Immature natural killer cell (primary cell): ENCODE measurements at regions not wholly inside any gene's neighbourhood (a gene's known extent, or its start where the extent isn't known, plus 50 kb on each side); places are given as distances from the start of the nearest gene placed in this dataset.
"Not testable (repeated sequence)": the region's sequence is repeated elsewhere in the genome, so short reads cannot be mapped to it uniquely, and the experiment has no call there.

Source experiments
- DNase-seq, 3 donors: peaks; one replicate each; pipeline ENCODE4 v3.0.0; 2022; ENCODE audit warnings: mixed read lengths in 1 of 3
- H3K27ac Mint-ChIP-seq, 6 donors: one replicate each; pipeline ENCODE4 v1.8.0; 2020; ENCODE audit warnings: mixed read lengths in 6 of 6, mild to moderate bottlenecking in 5 of 6, inconsistent platforms in 4 of 6, moderate library complexity in 3 of 6
- H3K27me3 Mint-ChIP-seq, 3 donors: one replicate each; pipeline ENCODE4 v1.8.0; 2020 to 2021; ENCODE audit warnings: low read depth in 3 of 3, mild to moderate bottlenecking in 3 of 3, mixed read lengths in 3 of 3, moderate library complexity in 3 of 3, inconsistent platforms in 1 of 3
- H3K36me3 Mint-ChIP-seq, 3 donors: one replicate each; pipeline ENCODE4 v1.8.0; 2020; ENCODE audit warnings: mixed read lengths in 3 of 3, inconsistent platforms in 2 of 3, mild to moderate bottlenecking in 2 of 3
- H3K4me1 Mint-ChIP-seq, 2 donors: one replicate each; pipeline ENCODE4 v1.8.0; 2020; ENCODE audit warnings: inconsistent platforms in 2 of 2, mild to moderate bottlenecking in 2 of 2, mixed read lengths in 2 of 2, moderate library complexity in 1 of 2
- H3K4me3 Mint-ChIP-seq, 5 donors: one replicate each; pipeline ENCODE4 v1.8.0; 2020; ENCODE audit warnings: mild to moderate bottlenecking in 5 of 5, mixed read lengths in 5 of 5, inconsistent platforms in 3 of 5, moderate library complexity in 3 of 5
- H3K9me3 Mint-ChIP-seq, 6 donors: one replicate each; pipeline ENCODE4 v1.8.0; 2020; ENCODE audit warnings: mild to moderate bottlenecking in 6 of 6, mixed read lengths in 6 of 6, inconsistent platforms in 4 of 6, moderate library complexity in 3 of 6

DNA sequence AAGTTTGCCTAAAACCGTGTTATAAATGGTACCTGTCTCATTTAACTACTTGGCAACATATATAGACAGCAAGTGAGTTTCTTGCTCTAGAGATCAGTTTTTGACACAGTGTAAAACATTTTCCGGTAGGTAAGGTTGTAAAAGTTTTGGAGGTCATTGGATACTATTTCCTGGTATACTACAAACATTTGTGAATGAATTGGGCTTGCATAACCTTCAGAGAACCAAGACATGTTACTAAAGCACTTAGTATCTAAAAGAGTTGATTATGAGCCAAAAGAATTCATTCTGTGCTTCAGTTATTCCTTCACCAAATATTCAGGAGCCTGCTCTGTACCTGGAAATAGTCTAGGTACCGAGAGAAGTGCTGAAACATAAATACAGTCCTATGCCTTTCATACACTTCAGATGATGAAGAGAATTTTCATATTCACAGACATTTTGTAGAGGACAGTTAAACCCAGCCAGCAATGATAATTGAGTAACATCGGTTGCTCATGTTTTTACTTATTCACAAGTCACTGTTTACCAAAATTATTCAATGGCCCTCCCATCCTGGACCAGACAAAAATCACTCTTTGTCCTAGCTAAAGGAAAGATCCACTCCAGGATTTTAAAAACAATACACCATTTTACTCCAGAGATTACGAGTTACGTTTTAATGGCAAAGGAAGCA, 319.4 kb upstream of the RBMS1 start:
- H3K4me3 Mint-ChIP-seq = no peak overlapping the region
- peaks cover 0 to 9% (median 0%) of the 10 kb centered on the region in 3 donors for H3K27me3 Mint-ChIP-seq
- H3K4me1 Mint-ChIP-seq = no peaks in the 10 kb centered on the region
- no peaks in the 10 kb centered on the region for H3K36me3 Mint-ChIP-seq
- peaks cover 0 to 2% (median 0%) of the 10 kb centered on the region in 6 donors for H3K9me3 Mint-ChIP-seq
- no peak for DNase-seq
- no peak overlapping the region for H3K27ac Mint-ChIP-seq

DNA sequence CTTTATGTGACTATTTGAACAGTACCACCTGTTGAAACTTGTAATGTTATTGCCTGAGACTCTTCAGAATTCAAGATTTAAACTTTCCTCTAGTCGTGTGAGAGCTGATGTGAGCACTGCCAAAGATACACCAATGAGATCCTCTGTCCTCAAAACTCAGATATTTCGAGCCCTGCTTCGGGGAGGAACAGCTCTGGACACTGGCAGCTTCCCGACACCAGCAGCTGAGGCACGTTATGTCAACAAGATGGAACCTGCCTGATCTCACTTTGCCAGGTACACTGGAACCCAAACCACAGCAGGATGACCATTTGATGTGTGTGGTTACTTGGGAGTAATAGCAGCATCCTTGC, 319.9 kb upstream of the RBMS1 start:
- no peak for DNase-seq
- Mint-ChIP-seq H3K36me3 (no peaks in the 10 kb centered on the region), H3K9me3 (peaks cover 0 to 2% (median 0%) of the 10 kb centered on the region in 6 donors), H3K4me1 (no peaks in the 10 kb centered on the region), H3K27me3 (peaks cover 0 to 9% (median 0%) of the 10 kb centered on the region in 3 donors), H3K4me3 (no peak overlapping the region), H3K27ac (no peak overlapping the region)

DNA sequence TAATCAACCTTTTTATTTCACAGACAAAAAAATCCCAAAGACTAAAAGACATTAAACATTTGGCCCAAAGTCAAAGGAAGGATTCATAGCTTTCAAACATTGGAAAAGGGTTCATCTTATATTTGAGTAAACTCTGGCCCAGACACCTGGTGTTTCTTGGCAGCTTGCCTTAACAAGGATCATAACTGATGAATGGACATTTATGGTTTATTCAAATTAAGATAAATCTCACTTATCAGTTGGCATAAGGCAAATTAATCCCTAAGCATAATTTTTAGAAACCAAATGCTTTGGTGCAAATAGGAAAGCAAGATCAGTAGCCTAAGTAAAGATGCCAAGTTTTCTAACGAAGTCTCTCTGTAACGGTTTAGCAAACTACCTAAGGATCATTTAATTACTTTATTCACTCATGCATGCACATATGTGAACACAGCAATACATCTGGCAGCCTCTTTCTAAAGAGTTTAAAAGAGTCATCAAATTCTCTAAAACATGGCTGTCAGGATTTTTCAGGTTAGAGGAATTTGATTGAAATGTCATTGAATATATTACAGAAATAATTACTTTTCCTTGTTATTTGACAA, 323.4 kb upstream of the RBMS1 start:
- peaks cover 0 to 2% (median 0%) of the 10 kb centered on the region in 6 donors for H3K9me3 Mint-ChIP-seq
- no peak for DNase-seq
- no peak overlapping the region for H3K4me3 Mint-ChIP-seq
- no peak overlapping the region for H3K27ac Mint-ChIP-seq
- peaks cover 0 to 7% (median 0%) of the 10 kb centered on the region in 3 donors for H3K27me3 Mint-ChIP-seq
- no peaks in the 10 kb centered on the region for H3K4me1 Mint-ChIP-seq
- no peaks in the 10 kb centered on the region for H3K36me3 Mint-ChIP-seq

DNA sequence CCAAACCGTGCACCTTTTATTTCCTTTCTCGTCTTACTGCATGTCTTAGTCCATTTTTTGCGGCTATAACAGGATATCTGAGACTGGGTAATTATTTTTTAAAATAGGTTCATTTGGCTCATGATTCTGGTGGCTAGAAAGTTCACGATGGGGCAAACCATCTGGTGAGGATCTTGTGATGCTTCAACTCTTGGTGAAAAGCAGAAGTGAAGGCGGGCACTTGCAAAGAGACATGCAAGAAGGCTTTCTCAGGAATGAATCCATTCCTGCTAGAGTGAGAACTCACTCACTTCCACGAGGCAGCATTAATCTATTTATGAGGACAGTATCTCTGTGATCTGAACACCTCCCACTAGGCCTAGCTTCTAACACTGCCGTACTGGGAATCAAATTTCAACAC, 327.1 kb upstream of the RBMS1 start:
- DNase-seq = no peak
- Mint-ChIP-seq H3K36me3 (peaks cover 0 to 7% (median 5%) of the 10 kb centered on the region in 3 donors), H3K9me3 (peaks cover 12 to 23% (median 17%) of the 10 kb centered on the region in 6 donors), H3K4me3 (no peak overlapping the region), H3K4me1 (no peaks in the 10 kb centered on the region), H3K27ac (no peak overlapping the region), H3K27me3 (peaks cover 3 to 10% (median 6%) of the 10 kb centered on the region in 3 donors)

DNA sequence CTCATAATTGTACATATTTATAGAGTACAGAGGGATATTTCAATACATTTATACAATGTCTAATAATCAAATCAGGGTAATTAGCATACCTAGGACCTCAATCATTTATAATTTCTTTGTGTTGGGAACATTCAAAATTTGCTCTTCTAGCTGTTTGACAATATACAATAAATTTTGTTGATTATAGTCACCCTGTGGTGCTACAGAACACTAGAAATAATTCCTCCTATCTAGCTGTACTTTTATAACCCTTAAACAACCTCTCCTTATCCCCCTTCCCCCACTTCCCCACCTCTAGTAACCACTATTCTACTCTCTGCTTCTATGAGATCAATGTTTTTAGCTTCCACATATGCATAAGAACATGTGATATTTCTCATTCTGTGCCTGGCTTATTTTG, 328.4 kb upstream of the RBMS1 start:
- H3K27ac Mint-ChIP-seq = no peak overlapping the region
- H3K4me1 Mint-ChIP-seq = no peaks in the 10 kb centered on the region
- H3K36me3 Mint-ChIP-seq = peaks cover 0 to 7% (median 5%) of the 10 kb centered on the region in 3 donors
- peaks cover 3 to 12% (median 6%) of the 10 kb centered on the region in 3 donors for H3K27me3 Mint-ChIP-seq
- peaks cover 19 to 30% (median 24%) of the 10 kb centered on the region in 6 donors for H3K9me3 Mint-ChIP-seq
- H3K4me3 Mint-ChIP-seq = no peak overlapping the region
- DNase-seq = no peak

DNA sequence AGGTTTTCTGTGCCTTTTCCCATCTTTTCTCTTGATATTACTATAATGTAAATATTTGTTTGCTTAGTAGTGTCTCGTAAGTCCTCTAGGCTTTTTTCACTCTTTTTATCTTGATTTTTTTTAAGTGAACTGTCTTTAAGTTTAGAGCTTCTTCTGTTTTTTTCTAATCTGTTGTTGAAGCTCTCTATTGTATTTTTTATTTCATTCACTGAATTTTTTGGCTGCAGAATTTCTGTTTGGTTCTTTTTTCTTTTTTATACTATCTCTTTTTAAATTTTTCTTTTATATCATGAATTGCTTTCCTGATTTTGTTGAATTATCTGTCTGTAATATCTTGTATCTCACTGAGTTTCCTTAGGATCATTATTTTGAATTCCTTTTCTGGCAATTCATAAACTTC, 331.8 kb upstream of the RBMS1 start:
- Mint-ChIP-seq H3K27me3 (peaks cover 3 to 12% (median 6%) of the 10 kb centered on the region in 3 donors), H3K9me3 (peaks cover 19 to 36% (median 26%) of the 10 kb centered on the region in 6 donors), H3K27ac (no peak overlapping the region), H3K36me3 (peaks cover 0 to 7% (median 5%) of the 10 kb centered on the region in 3 donors), H3K4me3 (no peak overlapping the region), H3K4me1 (no peaks in the 10 kb centered on the region)
- no peak for DNase-seq

DNA sequence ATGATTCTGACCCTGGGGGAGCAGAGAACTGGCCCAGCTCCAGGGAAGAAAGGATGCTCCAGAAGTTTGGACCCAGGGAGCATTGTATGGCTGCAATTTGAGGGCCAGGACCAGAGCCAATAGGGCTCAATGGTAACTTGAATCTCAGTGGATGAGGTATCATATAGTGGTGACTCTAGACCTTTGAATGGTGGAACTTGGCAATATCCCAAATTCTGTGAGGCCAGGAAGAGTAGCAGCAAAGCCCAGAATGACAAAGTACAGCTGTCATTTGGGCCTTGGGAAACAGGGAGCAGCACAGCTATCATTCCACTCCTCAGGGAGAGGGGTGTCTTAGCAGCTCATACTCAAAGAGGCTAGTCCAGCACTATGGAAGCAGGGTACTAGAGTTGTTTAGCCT, 332.9 kb upstream of the RBMS1 start:
- DNase-seq = no peak
- no peak overlapping the region for H3K27ac Mint-ChIP-seq
- peaks cover 19 to 36% (median 27%) of the 10 kb centered on the region in 6 donors for H3K9me3 Mint-ChIP-seq
- H3K4me3 Mint-ChIP-seq = no peak overlapping the region
- no peaks in the 10 kb centered on the region for H3K4me1 Mint-ChIP-seq
- peaks cover 0 to 7% (median 5%) of the 10 kb centered on the region in 3 donors for H3K36me3 Mint-ChIP-seq
- peaks cover 6 to 12% (median 6%) of the 10 kb centered on the region in 3 donors for H3K27me3 Mint-ChIP-seq

DNA sequence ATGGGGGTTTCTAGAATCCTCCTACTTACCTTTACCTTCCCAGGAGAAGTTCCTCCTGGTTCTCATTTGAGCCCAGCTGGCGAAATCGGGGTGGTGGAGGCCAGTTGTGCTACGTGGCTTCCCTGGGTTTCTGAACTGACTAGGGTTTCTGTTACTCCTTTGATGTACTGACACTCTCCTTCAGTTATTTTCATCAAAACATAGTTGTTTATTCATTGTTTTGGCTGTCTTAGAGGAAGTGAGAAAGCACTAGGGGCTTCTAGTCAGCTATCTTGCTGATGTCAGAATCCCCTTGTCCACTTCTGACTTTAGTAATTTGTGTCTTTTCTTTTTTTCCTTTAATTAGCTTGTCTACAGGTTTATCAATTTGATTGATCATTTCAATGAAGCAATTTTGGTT, 332.2 kb upstream of the TANK start:
- Mint-ChIP-seq H3K9me3 (peaks cover 17 to 32% (median 25%) of the 10 kb centered on the region in 6 donors), H3K36me3 (peaks cover 0 to 7% (median 5%) of the 10 kb centered on the region in 3 donors), H3K27ac (no peak overlapping the region), H3K4me1 (no peaks in the 10 kb centered on the region), H3K4me3 (no peak overlapping the region), H3K27me3 (peaks cover 4 to 14% (median 6%) of the 10 kb centered on the region in 3 donors)
- DNase-seq = no peak

DNA sequence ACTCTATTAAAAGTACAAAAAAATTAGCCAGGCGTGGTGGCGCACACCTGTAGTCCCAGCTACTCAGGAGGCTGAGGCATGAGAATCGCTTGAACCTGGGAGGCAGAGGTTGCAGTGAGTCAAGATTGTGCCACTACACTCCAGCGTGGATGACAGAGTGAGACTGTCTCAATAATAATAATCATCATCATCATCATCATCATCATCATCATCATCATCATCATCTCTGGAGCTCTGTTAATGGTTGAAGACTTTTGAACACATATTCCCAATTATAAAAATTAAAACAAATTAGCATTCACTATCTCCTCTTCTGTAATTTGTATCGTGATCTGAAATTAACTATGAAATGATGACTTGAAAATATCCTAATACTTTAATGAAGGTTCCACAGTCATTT, 327.8 kb upstream of the TANK start:
- not testable (repeated sequence) for H3K27ac Mint-ChIP-seq, H3K4me1 Mint-ChIP-seq, H3K27me3 Mint-ChIP-seq, H3K9me3 Mint-ChIP-seq, H3K4me3 Mint-ChIP-seq, H3K36me3 Mint-ChIP-seq, DNase-seq

DNA sequence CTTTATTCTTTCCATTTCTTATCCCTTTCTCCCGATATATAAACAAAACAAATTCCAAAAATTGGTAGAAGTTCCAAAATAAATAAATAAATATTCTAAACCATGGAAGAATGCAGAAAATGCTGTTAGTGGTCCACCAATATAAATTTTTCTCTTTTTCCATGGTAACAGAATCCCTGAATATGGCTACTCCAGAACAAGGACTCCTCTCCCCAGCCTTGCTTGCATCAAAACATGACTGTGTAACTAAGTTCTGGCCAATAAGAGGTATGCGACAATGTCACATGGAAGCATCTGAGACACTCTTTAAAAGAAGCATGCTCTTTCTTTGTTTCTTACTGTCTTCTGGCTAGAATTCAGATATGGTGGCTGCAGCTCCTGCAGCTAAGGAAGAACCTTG, 325.1 kb upstream of the TANK start:
- no peak for DNase-seq
- Mint-ChIP-seq H3K4me3 (no peak overlapping the region), H3K4me1 (no peaks in the 10 kb centered on the region), H3K36me3 (no peaks in the 10 kb centered on the region), H3K27ac (no peak overlapping the region), H3K9me3 (peaks cover 0 to 5% (median 0%) of the 10 kb centered on the region in 6 donors), H3K27me3 (peaks cover 3 to 5% (median 4%) of the 10 kb centered on the region in 3 donors)

DNA sequence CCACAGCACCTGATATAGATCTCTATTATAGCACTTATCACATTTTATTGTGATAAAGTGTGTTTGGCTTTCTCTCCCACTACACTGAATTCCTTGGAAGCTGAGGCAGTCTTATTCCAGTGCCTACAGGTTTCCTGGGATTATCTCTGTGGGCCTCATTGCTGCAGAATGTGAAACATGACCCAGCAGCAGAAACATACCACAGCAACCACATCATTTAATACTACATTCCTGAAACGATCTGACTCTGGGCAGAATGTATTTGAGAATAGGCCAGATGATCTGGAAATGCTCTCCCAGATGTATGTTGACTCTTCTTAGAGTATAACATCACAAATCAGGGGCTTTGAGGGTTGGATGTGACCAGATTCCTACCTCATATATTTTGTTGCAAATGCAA, 323.5 kb upstream of the TANK start:
- H3K36me3 Mint-ChIP-seq = no peaks in the 10 kb centered on the region
- peaks cover 0 to 9% (median under 1%) of the 10 kb centered on the region in 6 donors for H3K9me3 Mint-ChIP-seq

DNA sequence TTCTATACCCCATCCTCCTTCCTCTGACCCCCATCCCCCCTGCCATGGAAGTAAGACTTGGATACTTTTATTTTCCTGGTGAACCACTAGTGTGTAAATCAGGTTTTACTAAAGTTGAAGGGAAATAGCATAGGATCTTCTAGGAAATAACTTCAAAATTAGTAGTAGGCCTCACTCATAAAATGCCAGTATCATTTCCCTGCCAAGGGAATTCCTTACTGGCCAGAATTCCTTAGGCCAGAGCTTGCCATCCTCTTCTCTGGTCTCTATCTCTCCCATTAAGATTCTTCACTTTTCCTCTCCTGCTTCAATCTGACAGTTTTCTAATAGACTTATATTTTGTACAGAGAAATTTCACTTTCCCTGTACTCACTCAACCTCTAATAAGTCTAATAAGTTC, 322.8 kb upstream of the TANK start:
- H3K9me3 Mint-ChIP-seq = peaks cover 0 to 10% (median 1%) of the 10 kb centered on the region in 6 donors
- no peaks in the 10 kb centered on the region for H3K4me1 Mint-ChIP-seq
- H3K27me3 Mint-ChIP-seq = peaks cover 2 to 6% (median 4%) of the 10 kb centered on the region in 3 donors
- H3K36me3 Mint-ChIP-seq = no peaks in the 10 kb centered on the region
- no peak overlapping the region for H3K27ac Mint-ChIP-seq
- DNase-seq = no peak
- no peak overlapping the region for H3K4me3 Mint-ChIP-seq

More for the DNA sequence above, 323.5 kb upstream of the TANK start:
- no peak overlapping the region for H3K27ac Mint-ChIP-seq
- no peaks in the 10 kb centered on the region for H3K4me1 Mint-ChIP-seq
- no peak for DNase-seq
- H3K27me3 Mint-ChIP-seq = peaks cover 2 to 6% (median 5%) of the 10 kb centered on the region in 3 donors
- no peak overlapping the region for H3K4me3 Mint-ChIP-seq

DNA sequence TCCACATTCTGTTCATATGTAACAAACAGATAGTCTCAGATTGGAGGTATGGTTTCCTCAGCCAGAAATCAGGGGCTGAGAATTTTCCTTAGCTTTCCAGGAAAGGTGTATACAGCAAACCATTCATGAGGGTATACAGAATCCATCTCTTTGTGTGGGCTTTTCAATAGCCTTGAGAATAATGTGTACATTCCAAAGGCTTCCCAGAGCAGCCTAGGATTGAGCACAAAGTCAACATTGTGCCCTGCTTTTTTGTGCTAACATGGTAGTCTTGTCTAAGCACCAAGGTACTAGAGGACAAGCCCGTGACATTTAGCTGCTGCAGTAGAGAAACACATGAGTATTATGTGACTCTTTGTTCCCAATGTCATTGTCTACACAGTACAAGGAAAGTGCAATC, 322.1 kb upstream of the TANK start:
- Mint-ChIP-seq H3K27ac (no peak overlapping the region), H3K4me3 (no peak overlapping the region), H3K27me3 (peaks cover 0 to 6% (median 2%) of the 10 kb centered on the region in 3 donors), H3K36me3 (no peaks in the 10 kb centered on the region), H3K4me1 (no peaks in the 10 kb centered on the region), H3K9me3 (peaks cover 0 to 11% (median 5%) of the 10 kb centered on the region in 6 donors)
- no peak for DNase-seq

DNA sequence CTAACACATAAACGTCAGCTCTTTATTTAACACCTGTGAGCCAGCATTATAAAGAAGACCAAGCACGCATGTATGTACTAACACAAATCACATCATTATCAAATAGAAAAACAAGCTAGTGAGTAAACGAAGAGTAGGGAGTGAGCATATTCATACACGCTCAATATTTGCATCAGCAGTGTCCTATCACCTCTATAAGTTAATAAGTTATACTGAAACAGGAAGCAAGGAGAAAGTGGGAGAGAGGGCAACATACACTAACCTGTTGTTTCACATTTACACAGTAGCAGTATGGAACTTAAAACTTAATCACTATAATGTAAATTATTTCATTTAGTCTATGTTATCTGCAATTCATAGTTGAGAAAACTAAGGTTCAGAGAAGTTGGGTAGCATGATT, 321.5 kb upstream of the TANK start:
- no peaks in the 10 kb centered on the region for H3K4me1 Mint-ChIP-seq
- peaks cover 0 to 6% (median 2%) of the 10 kb centered on the region in 3 donors for H3K27me3 Mint-ChIP-seq
- H3K9me3 Mint-ChIP-seq = peaks cover 2 to 17% (median 9%) of the 10 kb centered on the region in 6 donors
- no peak overlapping the region for H3K4me3 Mint-ChIP-seq
- no peak overlapping the region for H3K27ac Mint-ChIP-seq
- DNase-seq = no peak
- H3K36me3 Mint-ChIP-seq = no peaks in the 10 kb centered on the region
